DND-41 (cell line): ENCODE measurements at regions not wholly inside any gene's neighbourhood (a gene's known extent, or its start where the extent isn't known, plus 50 kb on each side); places are given as distances from the start of the nearest gene placed in this dataset.

ENCODE experiments used
- ATAC-seq: fragments of 200-7000 bp; cut with Tn5 transposase; 3 replicates; pipeline ENCODE4 v1.9.1; 2021; ENCODE audit warnings: low read depth; ENCODE audit not compliant: insufficient read depth
- DNase-seq: peaks from one replicate; pipeline ENCODE4 v3.0.0-alpha.2; 2020
- H2AFZ ChIP-seq: 2 replicates; pipeline ENCODE4 v1.6.0; 2012; ENCODE audit warnings: low read depth, low read length
- H3K27ac ChIP-seq: 2 replicates; pipeline ENCODE4 v1.5.1; 2012; ENCODE audit warnings: low read length, inconsistent platforms
- H3K27me3 ChIP-seq: fragments of 200-600 bp; sonication (generic); 2 replicates; pipeline ENCODE4 v1.6.0; 2012; ENCODE audit warnings: low read length, mild to moderate bottlenecking, inconsistent platforms; ENCODE audit not compliant: insufficient read depth, poor library complexity
- H3K36me3 ChIP-seq: 2 replicates; pipeline ENCODE4 v1.5.1; 2012; ENCODE audit warnings: low read length, inconsistent platforms; ENCODE audit not compliant: insufficient read depth
- H3K4me1 ChIP-seq: 2 replicates; pipeline ENCODE4 v1.5.1; 2012; ENCODE audit warnings: mild to moderate bottlenecking, low read length; ENCODE audit not compliant: insufficient read depth
- H3K4me2 ChIP-seq: 2 replicates; pipeline ENCODE4 v1.6.0; 2012; ENCODE audit warnings: mild to moderate bottlenecking, moderate library complexity, low read length, inconsistent platforms; ENCODE audit not compliant: insufficient read depth
- H3K4me3 ChIP-seq, 2 experiments: fragments of 200-600 bp in 1 of 2; shearing (Covaris generic) in 1 of 2; 2 replicates each; pipeline ENCODE4 v1.5.1; 2012 to 2016; ENCODE audit warnings: inconsistent platforms in 2 of 2, low read length in 2 of 2, mild to moderate bottlenecking in 2 of 2, low read depth in 1 of 2, moderate library complexity in 1 of 2
- H3K79me2 ChIP-seq: 2 replicates; pipeline ENCODE4 v1.6.0; 2012; ENCODE audit warnings: low read length, inconsistent platforms; ENCODE audit not compliant: insufficient read depth
- H3K9ac ChIP-seq: 2 replicates; pipeline ENCODE4 v1.6.0; 2012; ENCODE audit warnings: low read depth, mild to moderate bottlenecking, inconsistent platforms, low read length, moderate library complexity
- H3K9me3 ChIP-seq: 2 replicates; pipeline ENCODE4 v1.5.1; 2012; ENCODE audit warnings: low read length, moderate library complexity, mild to moderate bottlenecking, inconsistent platforms; ENCODE audit not compliant: insufficient read depth, severe bottlenecking
- H4K20me1 ChIP-seq: 2 replicates; pipeline ENCODE4 v1.6.0; 2012; ENCODE audit warnings: low read length; ENCODE audit not compliant: insufficient read depth
- CTCF ChIP-seq: IDR thresholded peaks from 2 replicates; pipeline ENCODE4 v1.5.1; 2012; ENCODE audit warnings: borderline replicate concordance, low read length, moderate library complexity, mild to moderate bottlenecking; ENCODE audit not compliant: poor library complexity, severe bottlenecking; ENCODE audit errors: extremely low read depth
- EZH2 ChIP-seq: IDR thresholded peaks from 3 replicates; pipeline ENCODE4 v1.6.1; 2012; ENCODE audit warnings: borderline replicate concordance, low read depth, mild to moderate bottlenecking, moderate library complexity, low read length, inconsistent platforms; ENCODE audit not compliant: severe bottlenecking

GRCh38 chr9:129352146-129352865 is 174.2 kb upstream of the IER5L start:
- TF ChIP-seq EZH2: no peak
- no peak for TF ChIP-seq CTCF
- Histone ChIP-seq H3K36me3 (no peaks in the 10 kb centered on the region), H3K9me3 (no peaks in the 10 kb centered on the region), H3K27ac (no peak overlapping the region), H3K27me3 (no peaks in the 10 kb centered on the region), H2AFZ (no peak overlapping the region), H4K20me1 (no peaks in the 10 kb centered on the region), H3K4me3 (no peak overlapping the region), H3K4me2 (no peak overlapping the region), H3K79me2 (no peaks in the 10 kb centered on the region), H3K9ac (no peak overlapping the region), H3K4me1 (no peaks in the 10 kb centered on the region)
- ATAC-seq (no peak), DNase-seq (no peak)

- no peaks in the 10 kb centered on the region for H3K79me2 ChIP-seq
- TF ChIP-seq CTCF (no peak), EZH2 (no peak)
- H4K20me1 ChIP-seq: no peaks in the 10 kb centered on the region
- H3K9ac ChIP-seq: no peak overlapping the region
- H3K4me3 ChIP-seq: no peak overlapping the region
- H3K27ac ChIP-seq: no peak overlapping the region
- no peaks in the 10 kb centered on the region for H3K9me3 ChIP-seq
- H2AFZ ChIP-seq: no peak overlapping the region
- ATAC-seq (no peak), DNase-seq (no peak)
- no peaks in the 10 kb centered on the region for H3K27me3 ChIP-seq
- H3K36me3 ChIP-seq: no peaks in the 10 kb centered on the region
- H3K4me1 ChIP-seq: no peaks in the 10 kb centered on the region
- H3K4me2 ChIP-seq: no peak overlapping the region
These were observed 173.6 kb upstream of the IER5L start for GRCh38 chr9:129351642-129352145.

- no peak overlapping the region for H3K4me2 ChIP-seq
- H3K9me3 ChIP-seq: no peaks in the 10 kb centered on the region
- ATAC-seq (no peak), DNase-seq (no peak)
- no peak overlapping the region for H3K9ac ChIP-seq
- TF ChIP-seq EZH2: no peak
- no peak for TF ChIP-seq CTCF
- H3K27ac ChIP-seq: no peak overlapping the region
- H3K4me3 ChIP-seq: no peak overlapping the region
- no peak overlapping the region for H2AFZ ChIP-seq
- H3K27me3 ChIP-seq: no peaks in the 10 kb centered on the region
- no peaks in the 10 kb centered on the region for H3K79me2 ChIP-seq
- H4K20me1 ChIP-seq: no peaks in the 10 kb centered on the region
- no peaks in the 10 kb centered on the region for H3K4me1 ChIP-seq
- H3K36me3 ChIP-seq: no peaks in the 10 kb centered on the region
These were observed 173.1 kb upstream of the IER5L start for GRCh38 chr9:129351058-129351641.
